HFF-Myc (cell line): ENCODE measurements at regions not wholly inside any gene's neighbourhood (a gene's known extent, or its start where the extent isn't known, plus 50 kb on each side); places are given as distances from the start of the nearest gene placed in this dataset.

ENCODE experiments used
- DNase-seq: peaks from one replicate; pipeline ENCODE4 v3.0.0-alpha.2; 2011; ENCODE audit warnings: low read depth; ENCODE audit errors: extremely low read depth
- H3K4me3 ChIP-seq: replicated peaks from 2 replicates; pipeline ENCODE4 v1.5.1; 2011; ENCODE audit warnings: low read depth, mild to moderate bottlenecking, control low read depth, low read length
- CTCF ChIP-seq: IDR thresholded peaks from 2 replicates; pipeline ENCODE4 v1.5.1; 2012; ENCODE audit warnings: mild to moderate bottlenecking, low read depth, low read length, control low read depth; ENCODE audit errors: missing control alignments

GRCh38 chrX:139290310-139290709 lies 240.2 kb upstream of the F9 start:
- no peak for TF ChIP-seq CTCF
- DNase-seq = no peak
- no peak overlapping the region for H3K4me3 ChIP-seq

GRCh38 chrX:139287155-139287924 lies 243.2 kb upstream of the F9 start:
- H3K4me3 ChIP-seq = no peak overlapping the region
- no peak for TF ChIP-seq CTCF
- DNase-seq = no peak

DNA sequence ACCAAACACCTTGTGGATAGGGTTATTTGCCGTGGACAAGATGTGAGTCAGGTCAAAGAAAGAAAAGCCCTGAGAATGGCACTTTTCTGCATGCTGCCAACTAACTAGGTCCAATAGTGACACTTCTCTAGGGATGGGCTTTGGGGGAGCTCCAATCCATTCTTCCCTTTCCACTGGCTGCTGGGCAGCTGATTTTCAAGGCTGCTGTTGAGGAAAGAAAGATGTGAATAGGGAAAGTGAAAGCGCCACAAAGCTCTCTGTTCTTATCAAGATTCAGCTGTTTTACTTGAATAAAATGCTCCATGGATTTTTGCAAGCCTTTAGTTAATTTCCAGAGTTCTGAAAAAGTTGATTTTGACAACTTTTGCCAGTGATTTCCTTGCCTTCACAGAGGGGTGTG lies 244.2 kb upstream of the F9 start:
- no peak for TF ChIP-seq CTCF
- DNase-seq = no peak
- no peak overlapping the region for H3K4me3 ChIP-seq

DNA sequence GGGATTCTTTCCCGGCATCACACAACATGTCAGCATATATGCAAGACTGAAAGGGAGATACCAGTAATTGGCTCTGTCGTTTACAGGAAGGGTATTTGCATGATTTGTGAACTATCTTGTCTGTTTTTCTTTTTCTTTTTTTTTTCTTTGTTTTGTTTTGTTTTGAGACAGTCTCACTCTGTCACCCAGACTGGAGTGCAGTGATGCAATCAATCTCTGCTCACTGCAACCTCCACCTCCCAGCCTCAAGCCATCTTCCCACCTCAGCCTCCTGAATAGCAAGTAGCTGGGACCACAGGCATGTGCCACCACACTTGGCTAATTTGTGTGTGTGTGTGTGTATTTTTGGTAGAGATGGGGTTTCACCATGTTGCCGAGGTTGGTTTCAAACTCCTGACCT lies 262.7 kb upstream of the F9 start:
- DNase-seq = no peak
- TF ChIP-seq CTCF = no peak
- no peak overlapping the region for H3K4me3 ChIP-seq

DNA sequence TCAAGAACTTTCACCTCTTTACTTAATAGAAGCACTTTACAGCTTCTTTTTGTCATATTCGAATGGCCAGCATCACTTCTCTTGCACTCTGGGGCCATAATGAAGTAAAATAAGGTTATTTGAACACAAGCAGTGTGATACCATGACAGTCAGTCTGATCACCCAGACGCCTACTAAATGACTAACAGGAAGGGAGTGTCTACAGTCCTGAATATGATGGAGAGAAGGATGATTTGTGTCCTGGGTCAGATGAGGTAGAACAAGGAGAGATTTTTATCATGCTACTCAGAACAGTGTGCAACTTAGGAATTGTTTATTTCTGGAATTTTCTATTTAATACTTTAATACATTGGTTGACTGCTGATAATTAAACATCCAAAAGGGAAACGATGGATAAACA lies 284.2 kb upstream of the F9 start:
- DNase-seq = no peak
- no peak for TF ChIP-seq CTCF

GRCh38 chrX:139237141-139237540 lies 293.4 kb upstream of the F9 start:
- TF ChIP-seq CTCF = no peak
- H3K4me3 ChIP-seq = no peak overlapping the region
- DNase-seq = no peak

More for the DNA sequence above, 284.2 kb upstream of the F9 start:
- H3K4me3 ChIP-seq = no peak overlapping the region

GRCh38 chrX:139234898-139235297 lies 295.6 kb upstream of the F9 start:
- DNase-seq = no peak
- no peak overlapping the region for H3K4me3 ChIP-seq
- no peak for TF ChIP-seq CTCF
